MM.1S (cell line): ENCODE measurements at regions not wholly inside any gene's neighbourhood (a gene's known extent, or its start where the extent isn't known, plus 50 kb on each side); places are given as distances from the start of the nearest gene placed in this dataset.

ENCODE experiments used
- EZH2 ChIP-seq: fragments of 300-600 bp; sonication (generic); optimal IDR thresholded peaks from 2 replicates; pipeline ENCODE3; 2017; ENCODE audit warnings: low read depth, mild to moderate bottlenecking, antibody characterized with exemption, low read length, mixed read lengths
- EZH2phosphoT487 ChIP-seq: fragments of 300-600 bp; sonication (generic); IDR thresholded peaks from 2 replicates; pipeline ENCODE4 v1.6.1; 2018; ENCODE audit warnings: antibody characterized with exemption, low read length
- TF ChIP-seq, protein P1 (sequence below): fragments of 300-600 bp; sonication (generic); IDR thresholded peaks from 2 replicates; pipeline ENCODE4 v1.5.1; 2016; ENCODE audit warnings: antibody characterized with exemption, low read length, mixed read lengths

DNA sequence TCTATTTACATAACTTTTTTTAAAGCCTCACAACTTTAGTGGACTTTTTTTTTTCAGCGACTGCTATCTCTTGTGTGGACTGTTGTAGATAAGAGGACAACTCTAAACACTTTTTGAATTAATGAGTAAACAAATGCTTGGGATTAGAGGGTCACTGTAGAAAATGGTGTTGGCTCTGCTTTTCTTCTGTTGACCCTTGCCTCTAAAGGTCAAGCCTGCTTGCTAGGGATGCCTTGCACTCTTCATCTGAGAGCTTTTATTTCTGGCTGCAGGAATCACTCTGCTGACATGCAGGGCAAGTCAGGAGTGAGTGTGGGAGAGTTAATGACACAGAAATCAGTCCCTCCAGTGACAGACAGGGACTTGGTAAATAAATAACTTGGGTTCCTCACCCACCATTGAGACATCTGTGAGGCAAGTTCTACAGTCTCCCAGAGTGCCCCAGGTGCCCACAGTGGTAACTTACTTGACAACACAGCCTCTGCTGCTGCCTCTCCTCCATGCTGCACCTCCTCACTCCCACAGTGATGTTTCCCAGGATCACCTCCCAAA lies 390.1 kb downstream of the IL20RB start:
- TF ChIP-seq, protein P1, sequence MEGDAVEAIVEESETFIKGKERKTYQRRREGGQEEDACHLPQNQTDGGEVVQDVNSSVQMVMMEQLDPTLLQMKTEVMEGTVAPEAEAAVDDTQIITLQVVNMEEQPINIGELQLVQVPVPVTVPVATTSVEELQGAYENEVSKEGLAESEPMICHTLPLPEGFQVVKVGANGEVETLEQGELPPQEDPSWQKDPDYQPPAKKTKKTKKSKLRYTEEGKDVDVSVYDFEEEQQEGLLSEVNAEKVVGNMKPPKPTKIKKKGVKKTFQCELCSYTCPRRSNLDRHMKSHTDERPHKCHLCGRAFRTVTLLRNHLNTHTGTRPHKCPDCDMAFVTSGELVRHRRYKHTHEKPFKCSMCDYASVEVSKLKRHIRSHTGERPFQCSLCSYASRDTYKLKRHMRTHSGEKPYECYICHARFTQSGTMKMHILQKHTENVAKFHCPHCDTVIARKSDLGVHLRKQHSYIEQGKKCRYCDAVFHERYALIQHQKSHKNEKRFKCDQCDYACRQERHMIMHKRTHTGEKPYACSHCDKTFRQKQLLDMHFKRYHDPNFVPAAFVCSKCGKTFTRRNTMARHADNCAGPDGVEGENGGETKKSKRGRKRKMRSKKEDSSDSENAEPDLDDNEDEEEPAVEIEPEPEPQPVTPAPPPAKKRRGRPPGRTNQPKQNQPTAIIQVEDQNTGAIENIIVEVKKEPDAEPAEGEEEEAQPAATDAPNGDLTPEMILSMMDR = no peak
- TF ChIP-seq EZH2phosphoT487 (no peak), EZH2 (no peak)
